Heart right ventricle (tissue), 16 donors: ENCODE measurements at regions not wholly inside any gene's neighbourhood (a gene's known extent, or its start where the extent isn't known, plus 50 kb on each side); places are given as distances from the start of the nearest gene placed in this dataset.

Experiments used
- ATAC-seq, 8 donors: fragments of 200-7000 bp; cut with Tn5 transposase; one replicate each; pipeline ENCODE4 v1.9.1; 2020; ENCODE audit warnings: mild to moderate bottlenecking in 8 of 8, moderate library complexity in 8 of 8, moderate number of reproducible peaks in 1 of 8
- DNase-seq, 2 donors: peaks; one replicate each; pipeline ENCODE4 v3.0.0-alpha.2; 2020
- H3K27ac ChIP-seq, 10 donors: fragments of 200-600 bp; sonication (generic) in 2 of 10; one replicate each; pipeline versions ENCODE4 v1.5.0 to v1.8.0; 2020 to 2022; ENCODE audit warnings: mild to moderate bottlenecking in 3 of 10
- H3K27me3 ChIP-seq, 7 donors: fragments of 200-600 bp; one replicate each; pipeline ENCODE4 v1.8.0; 2021 to 2022; ENCODE audit warnings: mild to moderate bottlenecking in 2 of 7
- H3K36me3 ChIP-seq, 9 donors: fragments of 200-600 bp; sonication (generic) in 1 of 9; one replicate each; pipeline versions ENCODE4 v1.5.0 to v1.8.0; 2020 to 2022; ENCODE audit warnings: mild to moderate bottlenecking in 2 of 9
- H3K4me1 ChIP-seq, 9 donors: fragments of 200-600 bp; sonication (generic) in 1 of 9; one replicate each; pipeline versions ENCODE4 v1.5.0 to v1.8.0; 2020 to 2022; ENCODE audit warnings: mild to moderate bottlenecking in 4 of 9
- H3K4me3 ChIP-seq, 10 donors: fragments of 200-600 bp; sonication (generic) in 2 of 10; one replicate each; pipeline versions ENCODE4 v1.5.0 to v1.8.0; 2020 to 2022; ENCODE audit warnings: mild to moderate bottlenecking in 7 of 10, moderate library complexity in 2 of 10
- H3K9me3 ChIP-seq, 11 donors: fragments of 200-600 bp in 10 of 11; sonication (generic) in 2 of 11; one replicate each; pipeline versions ENCODE4 v1.5.0 to v1.8.0; 2013 to 2022; ENCODE audit warnings: mild to moderate bottlenecking in 2 of 11, control low read depth in 1 of 11, moderate library complexity in 1 of 11
- WGBS, 2 donors: extraction: QIAGEN DNeasy Blood & Tissue Kit; methylation state at CpG; one replicate each; pipeline ENCODE4 v1.1.7; 2013; ENCODE audit warnings: inconsistent platforms in 1 of 2; 5-methylcytosine and 5-hydroxymethylcytosine counted together
- intact Hi-C, 10 donors: fragments of 100-400 bp; cut with DNase I; formaldehyde crosslinking; loops; one replicate each; pipeline versions ENCODE4 v1.11.1 to v1.14.2; 2022
- TF ChIP-seq, protein P1 (sequence below), 9 donors: fragments of 200-600 bp; sonication (generic) in 2 of 9; IDR thresholded peaks; one replicate each; pipeline versions ENCODE4 v1.5.0 to v1.8.0; 2021 to 2022; ENCODE audit warnings: antibody characterized with exemption in 9 of 9, mild to moderate bottlenecking in 5 of 9, moderate library complexity in 1 of 9
- donor health status: Arrhythmogenic right ventricular cardiomyopathy.
- donor health status: ischemic (EF 13 %, LVEDD 7.1; RV severe dilation, severe dysfunction).
- donor health status: healthy with polysubstance abuse.
- donor health status: DM: no; HTN: yes; CAD: no.
- donor health status: DM: no; HTN: no; CAD: no.
- donor health status: ischemic (EF 25% LVEDD 6.9; RV normal size, moderate dysfunction).
- donor health status: ischemic (EF 25% LVEDD 5.7; RV mildly dilated, moderate dysfunction).
- donor health status: healthy.
- donor health status: DM: yes; HTN: yes; CAD: no.
- donor health status: Ischemic cardiomyopathy.
- donor health status: ischemic (EF 35%, LVEDD 5.7; RV mildly dilated, moderate dysfunction).
- donor health status: nonischemic (EF 11% LVEDD 7.7; RV severe dilation, severe dysfunction).
- donor health status: DM: yes; HTN: yes; CAD: no.
- donor health status: PGD.
- donor health status: ischemic (EF 29% LVEDD 5.4; RV normal size, mild dysfunction).
- donor health status: nonischemic (EF 23%, LVEDD 6.1; RV moderate dilation, normal function).

GRCh38 chr14:95818581-95818980, 58.1 kb upstream of the TUNAR start:
- Histone ChIP-seq H3K27ac (no peak overlapping the region), H3K4me1 (no peaks in the 10 kb centered on the region), H3K27me3 (peaks cover 0 to 67% (median 34%) of the 10 kb centered on the region in 7 donors), H3K9me3 (peaks cover 0 to 3% (median 0%) of the 10 kb centered on the region in 11 donors), H3K36me3 (no peaks in the 10 kb centered on the region), H3K4me3 (no peak overlapping the region)
- ATAC-seq (no peak), DNase-seq (no peak)
- WGBS, 2 donors = 59 to 63% methylated on average over 5 of the region's 5 CpGs
- intact Hi-C loops = no loop called here
- TF ChIP-seq, protein P1, sequence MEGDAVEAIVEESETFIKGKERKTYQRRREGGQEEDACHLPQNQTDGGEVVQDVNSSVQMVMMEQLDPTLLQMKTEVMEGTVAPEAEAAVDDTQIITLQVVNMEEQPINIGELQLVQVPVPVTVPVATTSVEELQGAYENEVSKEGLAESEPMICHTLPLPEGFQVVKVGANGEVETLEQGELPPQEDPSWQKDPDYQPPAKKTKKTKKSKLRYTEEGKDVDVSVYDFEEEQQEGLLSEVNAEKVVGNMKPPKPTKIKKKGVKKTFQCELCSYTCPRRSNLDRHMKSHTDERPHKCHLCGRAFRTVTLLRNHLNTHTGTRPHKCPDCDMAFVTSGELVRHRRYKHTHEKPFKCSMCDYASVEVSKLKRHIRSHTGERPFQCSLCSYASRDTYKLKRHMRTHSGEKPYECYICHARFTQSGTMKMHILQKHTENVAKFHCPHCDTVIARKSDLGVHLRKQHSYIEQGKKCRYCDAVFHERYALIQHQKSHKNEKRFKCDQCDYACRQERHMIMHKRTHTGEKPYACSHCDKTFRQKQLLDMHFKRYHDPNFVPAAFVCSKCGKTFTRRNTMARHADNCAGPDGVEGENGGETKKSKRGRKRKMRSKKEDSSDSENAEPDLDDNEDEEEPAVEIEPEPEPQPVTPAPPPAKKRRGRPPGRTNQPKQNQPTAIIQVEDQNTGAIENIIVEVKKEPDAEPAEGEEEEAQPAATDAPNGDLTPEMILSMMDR (IDR thresholded peaks at IDR 0.05) = no peak

GRCh38 chr14:95817271-95817670, 59.4 kb upstream of the TUNAR start:
- no peak for DNase-seq
- H3K27me3 ChIP-seq = peaks cover 0 to 73% (median 34%) of the 10 kb centered on the region in 7 donors
- H3K4me3 ChIP-seq = no peak overlapping the region
- no peak overlapping the region for H3K27ac ChIP-seq
- TF ChIP-seq, protein P1 (IDR thresholded peaks at IDR 0.05) = no peak
- intact Hi-C loops = no loop called here
- no peaks in the 10 kb centered on the region for H3K36me3 ChIP-seq
- no peaks in the 10 kb centered on the region for H3K4me1 ChIP-seq
- 34 to 56% methylated on average over 2 of the region's 2 CpGs for WGBS, 2 donors
- H3K9me3 ChIP-seq = peaks cover 0 to 3% (median 0%) of the 10 kb centered on the region in 11 donors
- ATAC-seq = no peak

- ATAC-seq = peak in 1 of 8 donors; percentile 18
- intact Hi-C loops = no loop called here
- Histone ChIP-seq H3K36me3 (no peaks in the 10 kb centered on the region), H3K27ac (no peak overlapping the region), H3K4me3 (no peak overlapping the region), H3K4me1 (no peaks in the 10 kb centered on the region), H3K27me3 (peaks cover 0 to 78% (median 34%) of the 10 kb centered on the region in 7 donors), H3K9me3 (peaks cover 0 to 3% (median 0%) of the 10 kb centered on the region in 11 donors)
- TF ChIP-seq, protein P1 (IDR thresholded peaks at IDR 0.05) = no peak
- WGBS, 2 donors = 45 to 55% methylated on average over 7 of the region's 7 CpGs
- DNase-seq = no peak
Measured at GRCh38 chr14:95816539-95816938, 60.1 kb upstream of the TUNAR start.

DNA sequence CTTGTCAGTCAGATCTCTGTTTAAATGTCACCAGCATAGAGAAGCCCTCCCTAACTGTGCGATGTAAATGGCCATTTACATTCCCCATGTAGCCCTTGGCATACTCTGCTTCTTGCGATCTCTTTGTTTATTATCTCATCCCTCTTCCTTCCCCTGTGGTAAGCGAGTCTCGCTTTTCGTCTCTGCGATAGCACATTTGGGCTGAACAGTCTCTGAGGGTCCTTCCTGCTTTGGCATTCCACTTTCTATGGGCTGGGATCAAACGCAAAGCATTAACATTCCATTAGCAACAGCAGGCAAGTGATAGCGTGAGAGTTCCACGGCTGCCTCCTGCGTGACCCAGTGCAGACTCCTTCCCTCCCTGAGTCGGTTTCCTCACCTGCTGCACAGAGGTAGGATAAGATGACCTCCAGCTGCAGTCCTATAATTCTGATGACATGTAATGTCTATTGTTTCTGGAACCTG, 61.4 kb upstream of the TUNAR start:
- H3K4me1 ChIP-seq = no peaks in the 10 kb centered on the region
- intact Hi-C loops = no loop called here
- no peak overlapping the region for H3K4me3 ChIP-seq
- no peak overlapping the region for H3K27ac ChIP-seq
- 7 to 10% methylated on average over 11 of the region's 11 CpGs for WGBS, 2 donors
- no peaks in the 10 kb centered on the region for H3K36me3 ChIP-seq
- peaks cover 0 to 78% (median 34%) of the 10 kb centered on the region in 7 donors for H3K27me3 ChIP-seq
- peaks cover 0 to 3% (median 0%) of the 10 kb centered on the region in 11 donors for H3K9me3 ChIP-seq
- ATAC-seq = no peak
- TF ChIP-seq, protein P1 (IDR thresholded peaks at IDR 0.05) = no peak
- DNase-seq = no peak
